ENCODE measurements at regions not wholly inside any gene's neighbourhood (a gene's known extent, or its start where the extent isn't known, plus 50 kb on each side); places are given as distances from the start of the nearest gene placed in this dataset.

DNA sequence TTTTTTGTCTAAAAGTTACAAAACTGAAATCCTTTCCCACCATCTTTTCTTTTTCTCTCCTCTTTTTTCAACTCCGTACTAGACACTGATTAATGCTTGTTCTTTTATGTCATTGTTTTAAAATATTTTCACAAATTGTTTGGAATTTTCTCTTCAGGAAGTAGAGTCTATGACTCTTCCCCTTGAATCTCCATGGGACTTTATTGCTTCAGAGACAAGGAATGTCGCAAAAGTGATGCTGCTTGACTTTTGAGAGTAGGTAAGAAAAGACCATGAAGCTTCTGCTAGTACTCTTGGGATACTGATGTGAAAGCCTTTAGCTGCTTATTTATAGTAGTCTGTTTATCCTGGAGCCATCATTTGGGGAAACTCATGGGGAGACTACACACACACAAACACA, 260.1 kb upstream of the SLC10A2 start:
- DNase-seq (ENCODE audit: low read depth) = no peak

DNA sequence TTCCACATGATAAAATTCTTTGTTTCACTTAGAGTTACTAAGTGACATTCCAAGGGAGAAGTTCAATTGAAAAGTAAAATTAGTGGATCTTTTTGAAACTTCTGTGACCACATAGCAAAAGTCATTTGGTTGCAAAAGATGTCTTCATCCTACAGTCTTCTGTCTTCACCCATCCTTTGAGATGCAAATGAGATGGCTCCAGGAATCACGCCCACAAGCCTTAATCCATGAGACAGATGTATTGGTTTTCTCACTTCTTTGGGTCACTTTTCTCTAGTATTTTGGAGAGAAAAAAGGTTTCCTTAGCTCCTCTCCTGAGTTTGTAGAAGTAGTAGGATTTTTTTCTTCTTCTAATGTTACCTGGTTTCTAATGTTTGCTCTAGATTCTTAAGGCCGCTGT, 259.5 kb upstream of the SLC10A2 start:
- no peak for DNase-seq (ENCODE audit: low read depth)

DNA sequence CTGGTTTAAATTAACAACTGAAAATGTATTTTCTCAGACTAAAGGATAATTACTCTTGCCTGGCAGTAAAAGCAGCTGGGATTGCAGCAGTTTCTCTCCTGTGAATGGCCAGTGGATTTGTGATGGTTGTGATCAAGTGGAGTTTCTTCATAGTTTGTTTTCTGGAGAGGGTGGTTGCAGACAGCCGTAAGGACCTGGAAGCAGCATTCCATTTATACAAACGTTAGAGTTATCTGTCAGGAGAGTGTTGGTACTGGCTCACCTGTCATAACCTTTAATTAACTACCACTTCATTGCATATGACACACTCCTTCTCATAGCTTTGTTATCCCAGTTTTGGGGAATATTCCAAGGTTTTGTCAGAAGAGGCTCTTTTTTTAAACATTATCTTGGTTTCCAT, 258.4 kb upstream of the SLC10A2 start:
- no peak for DNase-seq (ENCODE audit: low read depth)

DNA sequence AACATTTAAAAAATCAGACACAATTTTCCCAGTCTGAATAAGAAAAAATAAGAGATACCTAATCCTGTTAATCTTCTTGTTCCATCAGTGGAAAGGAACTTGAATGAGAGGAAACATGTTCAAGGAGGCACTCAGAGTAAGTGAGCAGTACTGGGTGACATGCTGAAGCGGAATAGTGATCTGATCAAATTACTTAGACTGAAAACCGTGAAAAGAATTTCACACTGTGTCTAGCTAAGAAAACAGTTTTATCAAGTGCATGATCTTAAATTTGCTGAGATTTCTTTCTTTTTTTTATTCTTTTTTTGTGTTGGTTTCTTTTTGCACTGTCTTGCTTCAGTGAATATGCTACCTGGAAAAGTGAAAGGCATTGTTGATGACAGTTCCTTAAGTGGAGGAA, 249.5 kb upstream of the SLC10A2 start:
- DNase-seq (ENCODE audit: low read depth) = no peak

DNA sequence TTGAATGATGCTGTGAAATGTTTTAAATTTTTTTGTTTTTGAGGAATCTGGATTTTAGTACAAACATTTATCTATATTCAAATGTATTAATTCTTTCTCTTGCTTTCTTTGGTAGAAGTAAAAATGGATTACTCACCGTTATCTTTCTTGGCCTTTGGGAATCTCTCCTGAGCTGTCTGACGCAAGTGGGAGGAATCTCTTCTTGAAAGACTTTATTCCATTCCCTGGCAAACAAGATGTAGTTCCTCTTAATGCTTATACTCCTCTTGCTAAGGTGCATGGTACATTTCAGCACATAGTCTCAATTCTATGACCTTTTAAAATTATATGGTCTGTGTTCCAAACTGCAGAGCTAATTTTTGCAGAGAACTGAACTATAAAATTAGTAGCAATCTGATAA, 246.2 kb upstream of the SLC10A2 start:
- DNase-seq (ENCODE audit: low read depth) = no peak

DNA sequence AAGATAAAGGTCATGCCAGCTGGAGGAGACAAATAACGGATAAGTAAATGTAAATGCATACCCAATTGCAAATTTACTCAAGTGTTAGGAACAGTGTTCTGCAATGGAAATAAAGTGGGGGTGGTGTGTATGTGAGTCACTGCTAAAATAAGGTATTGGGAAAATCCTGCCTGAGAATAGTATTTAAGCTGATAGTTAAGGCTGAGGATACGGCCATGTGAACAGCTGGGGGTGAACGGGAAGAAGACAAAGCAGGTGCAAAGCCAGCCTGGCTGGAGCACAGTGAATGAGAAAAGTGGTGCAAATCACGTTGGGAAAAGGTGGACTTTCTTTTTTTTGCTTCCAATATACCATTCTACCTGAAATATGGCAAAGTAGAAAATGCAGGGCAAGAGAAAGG, 242.4 kb upstream of the SLC10A2 start:
- no peak for DNase-seq (ENCODE audit: low read depth)

DNA sequence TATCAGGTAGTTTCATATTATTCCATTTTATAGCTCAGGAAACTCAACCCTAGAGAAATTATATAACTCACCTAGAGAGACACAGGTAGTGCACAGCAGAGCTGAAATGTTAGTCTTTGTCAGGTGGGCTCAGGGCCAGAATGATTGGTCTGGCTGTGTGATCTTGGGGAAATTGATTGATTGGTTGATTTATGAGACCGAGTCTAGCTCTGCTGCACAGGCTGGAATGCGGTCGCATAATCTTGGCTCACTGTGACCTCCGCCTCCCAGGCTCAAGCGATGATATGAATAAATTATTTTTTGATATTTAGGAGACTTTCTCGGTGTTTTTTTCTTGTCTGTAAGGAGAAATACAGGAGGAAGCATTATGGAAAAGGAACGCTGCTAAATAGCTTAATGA, 239.9 kb upstream of the SLC10A2 start:
- DNase-seq (ENCODE audit: low read depth) = no peak

DNA sequence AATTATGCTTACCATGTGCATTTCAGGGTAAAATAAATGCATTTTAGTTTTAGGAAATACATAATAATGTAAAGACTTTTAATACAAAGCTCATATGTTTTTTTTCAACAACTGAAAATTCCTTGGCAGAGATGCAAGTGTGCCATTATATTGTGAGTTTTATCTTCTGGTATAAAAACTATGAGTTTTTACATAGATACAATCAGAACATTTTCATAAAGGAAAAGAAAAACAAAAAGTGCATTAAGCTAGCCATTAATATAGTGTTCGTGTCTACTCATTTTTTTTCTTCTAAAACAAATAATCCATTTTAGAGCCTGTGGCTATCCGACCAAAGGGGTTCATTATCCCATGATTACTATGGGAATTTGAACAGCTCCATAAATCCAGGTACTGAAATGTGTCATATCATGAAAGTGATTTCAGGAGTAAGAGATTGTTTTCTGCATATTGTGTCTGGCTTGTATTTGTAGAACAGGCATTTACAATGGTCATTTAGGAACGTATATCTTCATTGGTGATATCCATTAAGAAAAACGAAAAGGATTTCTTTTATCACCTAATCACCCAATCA, 236.9 kb upstream of the SLC10A2 start:
- no peak for DNase-seq (ENCODE audit: low read depth)

DNA sequence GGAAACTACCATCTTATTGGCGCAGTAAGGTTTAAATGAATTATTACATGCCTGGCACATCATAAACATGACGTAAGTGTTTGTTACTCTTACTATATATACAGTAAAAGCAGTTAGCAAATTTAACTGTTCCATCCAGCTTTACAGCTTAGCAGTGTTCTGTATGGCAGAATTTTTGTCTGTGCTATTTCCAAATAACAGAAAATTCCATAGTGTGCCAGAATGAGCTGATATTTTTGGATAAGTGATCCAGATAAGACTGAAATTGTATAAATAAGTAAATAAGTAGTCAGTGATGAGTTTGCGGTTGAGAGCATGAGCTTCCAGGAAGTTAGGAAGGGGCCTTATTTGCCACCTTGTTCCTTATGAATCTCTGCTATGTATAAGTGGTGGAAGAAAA, 236.5 kb upstream of the SLC10A2 start:
- no peak for DNase-seq (ENCODE audit: low read depth)

DNA sequence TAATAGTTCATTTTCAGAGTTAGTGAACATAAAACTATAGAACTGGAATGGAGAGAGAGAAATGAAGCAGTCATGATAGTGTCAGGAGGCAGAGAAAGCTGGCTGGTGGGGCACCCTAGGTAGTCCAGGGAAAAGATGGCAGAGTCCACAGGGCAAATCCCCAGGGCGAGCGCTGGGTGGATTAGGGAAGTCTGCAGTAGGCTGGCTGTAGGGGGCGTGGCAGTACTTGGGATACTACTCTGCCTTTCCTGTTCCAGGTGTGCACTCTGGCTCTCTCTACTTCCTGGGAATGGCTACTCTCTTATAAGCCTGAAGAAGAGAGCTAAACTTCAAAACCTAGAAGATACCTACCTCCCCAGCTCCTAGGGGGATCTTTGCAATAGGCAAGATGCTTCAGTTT, 232.9 kb upstream of the SLC10A2 start:
- DNase-seq (ENCODE audit: low read depth) = no peak

DNA sequence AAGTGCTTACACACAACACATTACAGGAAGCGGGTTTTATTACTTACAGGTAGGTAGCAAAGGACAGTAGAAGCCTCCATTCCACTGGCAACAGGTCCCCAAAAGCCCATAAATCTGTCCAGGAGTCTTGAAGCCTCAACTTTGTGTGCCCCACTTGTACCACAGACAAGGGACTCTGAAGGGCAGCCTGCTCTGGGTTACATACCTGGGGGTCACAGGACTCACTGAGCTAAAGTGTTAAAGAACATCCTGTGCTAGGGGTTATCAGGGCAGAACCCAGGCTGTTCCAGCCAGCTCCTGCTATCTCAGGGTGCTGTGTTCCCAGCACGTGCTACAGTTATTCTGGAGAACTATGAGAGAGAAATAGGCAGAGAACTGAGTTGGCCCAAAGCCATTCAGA, 230.9 kb upstream of the SLC10A2 start:
- DNase-seq (ENCODE audit: low read depth) = no peak

DNA sequence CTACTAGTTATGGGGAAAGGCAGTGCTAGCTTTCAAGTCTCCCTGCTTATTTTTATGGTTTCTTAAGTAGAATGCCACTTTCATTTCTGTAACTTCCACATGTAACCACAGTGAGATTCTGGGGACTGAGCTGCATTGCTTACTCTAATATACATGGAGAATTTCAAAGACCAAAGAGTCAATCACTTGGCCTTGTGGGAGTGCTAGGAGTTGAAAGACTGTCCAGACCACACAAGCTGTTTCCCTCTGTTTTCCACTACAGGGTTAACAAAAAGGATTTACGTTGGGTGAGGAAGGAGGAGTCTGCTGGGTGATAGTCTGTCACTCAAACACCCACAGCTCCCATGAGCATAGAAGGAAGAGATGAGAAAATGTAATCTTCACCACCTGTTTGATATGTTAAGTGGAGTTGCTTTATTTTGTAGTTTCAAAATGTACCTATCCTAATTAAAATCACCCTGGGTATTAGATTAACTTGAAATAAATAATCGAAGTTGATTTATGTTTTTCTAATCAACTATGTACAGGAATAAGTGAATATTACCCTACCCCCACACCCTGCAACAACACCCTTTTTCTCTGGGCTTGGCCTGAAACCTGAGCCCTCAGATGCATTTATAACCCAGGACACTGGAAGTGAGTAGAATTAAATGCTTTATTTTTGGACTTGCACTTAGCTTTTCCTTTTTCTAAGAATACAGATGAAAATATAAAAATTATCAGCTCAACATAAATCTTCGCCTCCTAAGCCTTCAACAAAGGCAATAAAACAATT, 225.8 kb upstream of the SLC10A2 start:
- DNase-seq (ENCODE audit: low read depth) = no peak

DNA sequence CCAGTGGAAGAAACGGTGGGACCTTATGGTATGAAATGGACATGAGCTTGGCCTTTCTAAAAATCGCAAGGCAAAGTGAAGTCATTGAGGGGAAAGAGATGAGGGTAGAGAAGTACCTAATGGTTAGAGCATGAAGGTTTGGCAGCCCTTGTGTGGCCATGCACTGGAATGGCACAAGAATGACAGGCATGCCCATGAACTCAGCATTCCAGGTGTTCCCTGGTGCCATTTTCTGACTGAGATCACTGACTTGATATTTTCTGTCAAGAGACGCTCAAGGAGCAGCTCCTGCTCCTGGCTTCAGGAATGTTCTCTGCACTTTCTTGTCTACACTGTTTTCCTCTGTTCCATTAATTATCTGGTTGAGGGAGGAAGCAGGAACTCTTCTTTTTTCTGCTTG, 225.0 kb upstream of the SLC10A2 start:
- no peak for DNase-seq (ENCODE audit: low read depth)

DNA sequence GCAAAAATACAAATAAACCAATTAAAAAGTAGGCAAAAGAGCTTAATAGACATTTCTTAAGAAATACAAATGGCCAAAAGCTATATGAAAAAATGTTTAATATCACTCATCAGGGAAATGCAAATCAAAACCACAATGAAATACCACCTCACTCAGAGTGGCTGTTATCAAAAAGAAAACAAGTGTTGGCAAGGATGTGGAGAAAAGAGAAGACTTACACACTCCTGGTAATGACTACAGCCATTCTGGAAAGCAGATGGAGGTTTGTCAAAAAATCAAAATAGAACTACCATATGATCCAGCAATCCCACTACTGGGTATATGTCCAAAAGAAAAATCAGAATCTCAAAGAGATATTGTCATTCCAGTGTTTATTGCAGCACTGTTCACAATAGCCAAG, 223.5 kb upstream of the SLC10A2 start:
- no peak for DNase-seq (ENCODE audit: low read depth)

DNA sequence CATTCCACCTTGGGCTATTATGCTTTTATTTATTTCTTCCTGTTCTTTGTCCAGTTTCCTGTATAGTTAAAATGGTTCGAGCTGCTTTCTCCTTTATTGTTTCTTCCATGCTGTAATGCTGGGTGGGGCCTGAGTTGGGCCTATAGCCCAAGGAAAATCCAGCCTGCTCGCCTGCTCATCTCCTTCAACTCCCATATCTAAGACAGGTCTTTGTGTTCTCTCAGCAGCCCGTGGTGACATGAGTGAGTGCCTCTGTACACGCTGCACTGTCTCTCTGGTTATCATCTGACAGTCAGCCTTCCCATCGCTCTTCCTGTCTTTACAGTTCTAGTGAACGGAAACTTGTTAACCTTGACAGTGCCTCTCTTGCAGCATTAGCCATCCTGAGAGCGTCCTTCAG, 221.9 kb upstream of the SLC10A2 start:
- no peak for DNase-seq (ENCODE audit: low read depth)

DNA sequence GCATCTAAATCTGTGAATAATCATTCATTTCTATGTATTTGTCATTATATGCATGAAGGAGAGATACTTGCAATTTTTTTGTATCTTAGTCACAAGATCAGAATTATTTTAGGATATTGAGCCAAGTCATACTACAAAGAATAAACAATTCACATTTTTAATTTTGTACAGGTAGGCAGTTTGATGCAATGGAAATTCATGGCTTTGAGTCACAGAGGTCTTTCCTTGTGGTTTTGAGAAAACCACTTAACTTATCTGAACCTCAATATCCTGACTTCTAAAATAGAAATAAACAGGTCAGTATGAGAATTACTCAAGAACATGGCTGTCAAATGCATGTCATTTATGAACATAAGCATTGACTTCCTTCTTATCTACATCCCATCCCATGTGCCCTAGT, 221.4 kb upstream of the SLC10A2 start:
- DNase-seq (ENCODE audit: low read depth) = no peak

DNA sequence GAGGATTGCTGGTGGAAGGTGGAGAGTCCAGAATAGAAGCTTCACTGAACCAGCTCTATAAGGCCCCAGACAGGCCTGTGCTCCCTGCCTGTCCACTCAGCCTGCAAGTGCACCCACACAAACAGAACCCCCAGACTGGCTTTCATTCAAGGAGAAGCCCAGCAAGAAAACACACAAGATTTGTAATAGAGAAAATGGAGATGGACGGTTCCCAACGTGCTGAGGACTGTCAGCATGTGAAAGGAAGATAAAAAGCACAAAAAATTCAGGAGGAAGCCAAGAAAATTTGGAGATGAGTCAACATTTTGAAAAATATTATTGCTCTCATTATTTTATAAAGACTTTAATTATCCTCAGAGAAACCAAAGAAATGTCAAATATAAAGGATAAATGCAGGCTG, 218.2 kb upstream of the SLC10A2 start:
- DNase-seq (ENCODE audit: low read depth) = no peak

DNA sequence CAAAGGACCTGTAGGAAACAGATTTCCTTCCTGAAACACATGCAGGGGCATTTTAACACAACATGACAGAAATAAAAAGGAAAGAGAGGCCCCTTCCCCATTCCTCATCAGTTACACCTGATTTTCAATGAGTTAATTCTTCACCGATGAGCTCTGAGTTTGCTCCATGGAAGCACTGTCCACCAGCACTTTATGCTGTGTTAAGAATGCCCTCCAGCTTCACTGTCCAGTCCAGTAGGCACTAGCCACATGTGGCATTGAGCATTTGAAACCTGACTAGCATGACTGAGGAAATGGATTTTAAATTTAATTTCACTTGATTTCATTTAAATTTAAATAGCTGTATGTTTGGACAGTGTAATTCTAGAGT, 217.2 kb upstream of the SLC10A2 start:
- no peak for DNase-seq (ENCODE audit: low read depth)

DNA sequence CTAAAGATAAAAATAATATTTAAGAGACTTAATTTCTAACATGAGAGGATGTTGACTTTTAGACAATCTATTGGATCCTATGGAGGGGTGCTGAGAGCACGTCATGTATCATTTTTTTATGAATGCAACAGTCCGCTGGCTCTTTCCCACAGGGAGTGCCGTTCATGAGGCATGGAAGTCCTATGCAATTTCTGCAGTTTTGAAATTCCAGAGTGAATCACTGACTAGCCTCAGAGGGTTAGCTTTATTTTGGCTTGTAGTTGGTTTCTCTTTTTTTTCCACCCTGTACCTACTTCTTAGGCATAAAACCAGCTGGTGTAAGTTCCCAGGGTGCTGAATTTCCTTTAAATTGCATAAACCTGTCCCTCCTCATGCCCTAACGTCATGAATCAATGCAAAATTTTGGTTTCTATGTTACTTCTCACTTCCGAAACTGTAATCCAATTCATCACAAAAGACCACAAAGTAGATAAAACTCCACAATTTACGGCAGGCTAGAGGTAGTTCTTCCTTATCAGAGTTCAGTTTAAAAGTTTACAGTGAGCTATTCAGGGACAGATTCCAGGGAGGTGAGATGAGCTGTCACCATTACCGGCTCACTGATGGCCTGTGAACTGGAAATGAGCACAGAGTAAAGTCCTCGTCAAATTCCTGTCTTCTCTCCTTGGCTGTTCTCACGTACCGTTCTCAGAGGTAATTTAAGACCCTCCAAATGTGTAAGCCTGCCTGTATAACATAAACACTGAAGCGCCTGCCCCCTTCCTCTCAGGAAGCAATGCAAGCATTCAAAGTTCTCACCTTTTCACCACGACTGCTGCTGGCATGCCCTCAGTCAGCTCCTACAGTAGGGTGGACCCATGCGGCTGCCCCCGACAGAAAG, 216.6 kb upstream of the SLC10A2 start:
- no peak for DNase-seq (ENCODE audit: low read depth)

DNA sequence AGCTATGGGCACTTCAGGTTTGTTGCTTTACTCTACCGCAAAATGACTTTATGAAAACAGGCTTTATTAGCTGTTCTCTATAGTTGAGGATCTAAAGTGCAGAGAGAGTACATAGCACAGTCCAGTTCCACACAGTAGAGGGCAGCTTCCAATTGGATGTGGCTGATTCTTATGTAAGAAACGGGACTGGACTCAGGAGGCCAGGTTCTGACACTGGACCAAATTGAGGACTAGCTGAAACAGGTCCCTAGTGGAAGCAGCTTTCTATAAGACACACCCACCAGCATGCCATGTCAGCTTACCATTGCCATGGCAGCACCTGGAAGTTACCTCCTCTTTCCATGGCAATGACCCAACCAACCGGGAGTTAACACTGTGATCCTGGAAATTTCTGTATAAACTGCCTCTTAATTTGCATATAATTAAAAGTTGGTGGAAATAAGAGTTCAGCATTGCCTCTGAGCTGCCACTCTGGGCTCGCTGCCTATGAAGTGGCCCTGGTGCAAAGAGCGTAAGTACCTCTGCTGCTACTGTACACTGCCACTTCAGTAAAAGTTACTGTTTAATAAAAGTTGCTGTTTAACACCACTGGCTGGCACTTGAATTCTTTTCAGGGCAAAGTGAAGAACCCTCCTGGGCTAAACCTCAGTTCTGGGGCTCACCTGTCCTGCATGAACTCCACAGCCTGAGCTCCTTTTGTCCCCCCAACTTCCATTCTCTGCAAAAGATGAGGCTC, 211.9 kb upstream of the SLC10A2 start:
- no peak for DNase-seq (ENCODE audit: low read depth)

DNA sequence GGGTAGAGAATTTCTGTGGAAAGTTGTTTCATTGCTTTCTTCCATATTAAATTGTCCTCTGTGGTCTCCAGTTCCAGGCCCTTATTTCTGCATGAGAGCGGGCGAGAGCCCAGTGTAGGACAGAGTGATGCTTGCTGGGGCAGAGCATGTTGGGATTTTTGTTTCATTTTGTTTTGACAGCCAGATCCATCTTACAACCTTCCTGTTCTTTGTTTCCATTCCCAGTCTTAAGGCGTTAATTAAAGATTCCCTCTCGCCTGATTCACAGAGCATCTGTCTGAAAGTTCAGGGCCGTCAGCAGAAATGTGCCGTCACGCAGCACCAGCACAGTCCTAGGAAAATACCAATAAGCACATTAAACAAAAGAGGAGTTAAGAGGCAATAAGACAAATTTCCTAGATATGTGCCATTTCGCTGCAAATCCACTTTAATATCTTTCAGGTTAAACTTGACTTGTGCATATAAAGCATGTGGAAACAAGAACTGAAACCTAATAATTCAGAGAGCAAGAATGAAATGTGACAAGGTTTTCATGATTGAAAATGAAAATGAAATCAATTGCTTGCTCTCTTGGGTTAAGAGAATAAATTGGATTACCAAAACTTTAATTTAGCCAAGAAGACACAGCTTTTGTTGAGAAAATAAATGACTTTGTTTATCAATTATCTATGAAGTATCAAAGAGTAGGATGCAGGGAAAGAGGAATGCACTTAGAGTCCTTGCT, 210.7 kb upstream of the SLC10A2 start:
- no peak for DNase-seq (ENCODE audit: low read depth)

DNA sequence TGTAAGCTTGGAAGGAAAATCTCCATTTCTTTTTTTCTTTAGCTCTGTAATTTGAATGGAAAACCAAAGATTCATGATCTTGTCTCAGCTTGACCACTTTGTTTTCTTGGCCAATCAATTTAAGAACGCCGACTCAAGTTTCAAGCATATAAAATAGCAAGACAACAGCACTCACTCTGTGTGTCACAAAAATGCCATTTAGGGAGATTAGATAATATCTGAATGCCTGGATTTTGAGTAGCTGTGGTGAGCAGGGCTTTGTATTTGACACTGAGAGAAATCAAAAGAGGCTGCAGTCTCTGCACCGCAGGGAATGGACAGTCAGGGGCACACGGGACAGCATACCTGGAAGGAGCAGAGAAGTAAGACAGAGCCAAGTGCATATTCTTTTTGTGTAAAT, 209.5 kb upstream of the SLC10A2 start:
- no peak for DNase-seq (ENCODE audit: low read depth)

Data from stimulated activated CD4-positive, alpha-beta T cell treated with anti-CD3 and anti-CD28 coated beads, Interleukin-2, amount 100 ng/mL, for 4 hours (primary cell).